Tibial nerve (tissue), 4 donors: ENCODE measurements at regions not wholly inside any gene's neighbourhood (a gene's known extent, or its start where the extent isn't known, plus 50 kb on each side); places are given as distances from the start of the nearest gene placed in this dataset.

Experiments
- DNase-seq, 2 donors: peaks; one replicate each; pipeline ENCODE4 v3.0.0-alpha.2; 2019; ENCODE audit warnings: low spot score in 2 of 2
- H3K27ac ChIP-seq, 4 donors: fragments of 200-600 bp; sonication (generic) in 3 of 4; one replicate each; pipeline ENCODE4 v1.5.1; 2017 to 2019; ENCODE audit warnings: mild to moderate bottlenecking in 1 of 4
- H3K27me3 ChIP-seq, 2 donors: fragments of 200-600 bp; sonication (generic) in 1 of 2; one replicate each; pipeline versions ENCODE4 v1.5.1 to v1.6.0; 2017 to 2019
- H3K36me3 ChIP-seq, 3 donors: fragments of 200-600 bp; sonication (generic); one replicate each; pipeline ENCODE4 v1.5.1; 2018 to 2019
- H3K4me1 ChIP-seq, 4 donors: fragments of 200-600 bp; sonication (generic) in 3 of 4; one replicate each; pipeline ENCODE4 v1.5.1; 2017 to 2019
- H3K4me3 ChIP-seq, 4 donors: fragments of 200-600 bp; sonication (generic) in 3 of 4; one replicate each; pipeline ENCODE4 v1.5.1; 2017 to 2019; ENCODE audit warnings: mild to moderate bottlenecking in 1 of 4, moderate library complexity in 1 of 4
- H3K9me3 ChIP-seq, 4 donors: fragments of 200-600 bp; sonication (generic) in 3 of 4; one replicate each; pipeline ENCODE4 v1.5.1; 2017 to 2019
- CTCF ChIP-seq, 5 experiments: fragments of 200-600 bp in 3 of 5; fragments of 450-650 bp in 2 of 5; sonication (generic) in 3 of 5; IDR thresholded peaks; one replicate each; pipeline ENCODE4 v1.5.1; 2016 to 2019; ENCODE audit warnings: antibody characterized with exemption in 5 of 5, mild to moderate bottlenecking in 3 of 5, moderate library complexity in 2 of 5
- EP300 ChIP-seq, 2 donors: sonication (generic); formaldehyde crosslinking; IDR thresholded peaks; one replicate each; pipeline ENCODE4 v1.6.1; 2017; ENCODE audit warnings: antibody characterized with exemption in 2 of 2, mild to moderate bottlenecking in 1 of 2
- POLR2A ChIP-seq, 2 donors: fragments of 450-650 bp; IDR thresholded peaks; one replicate each; pipeline ENCODE4 v1.6.1; 2017; ENCODE audit warnings: antibody characterized with exemption in 2 of 2, mild to moderate bottlenecking in 2 of 2, moderate library complexity in 2 of 2
- WGBS, 2 donors: methylation state at CpG; one replicate each; pipeline ENCODE4 v1.1.5; 2018; 5-methylcytosine and 5-hydroxymethylcytosine counted together

GRCh38 chr16:11446566-11447119, 101.4 kb downstream of the RMI2 start:
- Histone ChIP-seq H3K36me3 (peaks cover 0 to 9% (median 0%) of the 10 kb centered on the region in 3 donors), H3K4me3 (no peak overlapping the region), H3K4me1 (no peaks in the 10 kb centered on the region), H3K27me3 (no peaks in the 10 kb centered on the region), H3K27ac (no peak overlapping the region), H3K9me3 (peaks cover 0 to 2% (median 0%) of the 10 kb centered on the region in 4 donors)
- WGBS, 2 donors, result 87 to 88% methylated on average over 8 to 12 of the region's 12 CpGs
- TF ChIP-seq POLR2A (IDR thresholded peaks at IDR 0.05) (no peak), CTCF (IDR thresholded peaks at IDR 0.05) (no peak), EP300 (IDR thresholded peaks at IDR 0.05) (no peak)
- DNase-seq, result no peak

GRCh38 chr16:11447272-11447671, 102.0 kb downstream of the RMI2 start:
- TF ChIP-seq POLR2A (IDR thresholded peaks at IDR 0.05) (no peak), CTCF (IDR thresholded peaks at IDR 0.05) (no peak), EP300 (IDR thresholded peaks at IDR 0.05) (no peak)
- H3K27me3 ChIP-seq, result no peaks in the 10 kb centered on the region
- no peak for DNase-seq
- peaks cover 0 to 9% (median 0%) of the 10 kb centered on the region in 3 donors for H3K36me3 ChIP-seq
- H3K9me3 ChIP-seq, result no peaks in the 10 kb centered on the region
- H3K4me3 ChIP-seq, result no peak overlapping the region
- H3K27ac ChIP-seq, result no peak overlapping the region
- WGBS, 2 donors, result 85 to 89% methylated on average over 10 of the region's 10 CpGs
- peaks cover 0 to under 1% (median 0%) of the 10 kb centered on the region in 4 donors for H3K4me1 ChIP-seq

GRCh38 chr16:11447836-11448235, 102.6 kb downstream of the RMI2 start:
- WGBS, 2 donors, result 76 to 80% methylated on average over 10 to 11 of the region's 11 CpGs
- no peak overlapping the region for H3K4me3 ChIP-seq

GRCh38 chr16:11448796-11449416, 103.6 kb downstream of the RMI2 start:
- Histone ChIP-seq H3K4me3 (no peak overlapping the region), H3K4me1 (peaks cover 0 to 12% (median 0%) of the 10 kb centered on the region in 4 donors), H3K27ac (no peak overlapping the region), H3K36me3 (peaks cover 0 to 9% (median 0%) of the 10 kb centered on the region in 3 donors), H3K27me3 (no peaks in the 10 kb centered on the region), H3K9me3 (no peaks in the 10 kb centered on the region)
- no peak for DNase-seq
- TF ChIP-seq EP300 (IDR thresholded peaks at IDR 0.05) (no peak), CTCF (IDR thresholded peaks at IDR 0.05) (no peak), POLR2A (IDR thresholded peaks at IDR 0.05) (no peak)
- WGBS, 2 donors, result 80 to 88% methylated on average over 13 of the region's 13 CpGs

More at GRCh38 chr16:11447836-11448235, 102.6 kb downstream of the RMI2 start:
- DNase-seq, result no peak
- TF ChIP-seq POLR2A (IDR thresholded peaks at IDR 0.05), result no peak
- TF ChIP-seq CTCF (IDR thresholded peaks at IDR 0.05), result no peak
- Histone ChIP-seq H3K27ac (no peak overlapping the region), H3K9me3 (no peaks in the 10 kb centered on the region), H3K27me3 (no peaks in the 10 kb centered on the region), H3K36me3 (peaks cover 0 to 9% (median 0%) of the 10 kb centered on the region in 3 donors), H3K4me1 (peaks cover 0 to 5% (median 0%) of the 10 kb centered on the region in 4 donors)

- Histone ChIP-seq H3K4me3 (no peak overlapping the region), H3K36me3 (peaks cover 0 to 14% (median 0%) of the 10 kb centered on the region in 3 donors), H3K4me1 (peaks cover 0 to 12% (median 0%) of the 10 kb centered on the region in 4 donors), H3K27me3 (no peaks in the 10 kb centered on the region), H3K9me3 (no peaks in the 10 kb centered on the region), H3K27ac (no peak overlapping the region)
- DNase-seq, result no peak
- 96 to 97% methylated on average over 7 of the region's 7 CpGs for WGBS, 2 donors
- TF ChIP-seq CTCF (IDR thresholded peaks at IDR 0.05) (no peak), EP300 (IDR thresholded peaks at IDR 0.05) (no peak), POLR2A (IDR thresholded peaks at IDR 0.05) (no peak)
These were observed 104.5 kb downstream of the RMI2 start for GRCh38 chr16:11449716-11450115.
